HEK293 (cell line): ENCODE measurements at regions not wholly inside any gene's neighbourhood (a gene's known extent, or its start where the extent isn't known, plus 50 kb on each side); places are given as distances from the start of the nearest gene placed in this dataset.

ENCODE experiments used
- CTCF ChIP-seq: fragments of 450-650 bp; formaldehyde crosslinking; IDR thresholded peaks from 2 replicates; pipeline ENCODE4 v1.5.1; 2016; ENCODE audit warnings: missing biosample characterization, missing genetic modification characterization
- RBAK ChIP-seq: fragments of 450-650 bp; formaldehyde crosslinking; IDR thresholded peaks from 2 replicates; pipeline ENCODE4 v1.5.1; 2016; ENCODE audit warnings: missing biosample characterization, missing genetic modification characterization
- SP2 ChIP-seq: fragments of 450-650 bp; formaldehyde crosslinking; IDR thresholded peaks from 2 replicates; pipeline ENCODE4 v1.5.1; 2016; ENCODE audit warnings: missing biosample characterization, missing genetic modification characterization
- ZEB2 ChIP-seq: fragments of 450-650 bp; formaldehyde crosslinking; IDR thresholded peaks from 2 replicates; pipeline ENCODE4 v1.5.1; 2016; ENCODE audit warnings: missing biosample characterization, missing genetic modification characterization
- ZFP69B ChIP-seq: fragments of 450-650 bp; formaldehyde crosslinking; IDR thresholded peaks from 2 replicates; pipeline ENCODE4 v1.5.1; 2016; ENCODE audit warnings: missing biosample characterization, missing genetic modification characterization
- ZNF175 ChIP-seq: fragments of 450-650 bp; formaldehyde crosslinking; IDR thresholded peaks from 2 replicates; pipeline ENCODE4 v1.5.1; 2016; ENCODE audit warnings: missing biosample characterization, missing genetic modification characterization
- ZNF292 ChIP-seq: fragments of 450-650 bp; formaldehyde crosslinking; IDR thresholded peaks from 2 replicates; pipeline ENCODE4 v1.5.1; 2016; ENCODE audit warnings: low read depth, missing biosample characterization, missing genetic modification characterization, borderline replicate concordance
- ZNF398 ChIP-seq: fragments of 450-650 bp; formaldehyde crosslinking; IDR thresholded peaks from 2 replicates; pipeline ENCODE4 v1.5.1; 2017; ENCODE audit warnings: missing biosample characterization, missing genetic modification characterization
- ZNF549 ChIP-seq: fragments of 450-650 bp; IDR thresholded peaks from 2 replicates; pipeline ENCODE4 v1.5.1; 2018; ENCODE audit warnings: missing biosample characterization, missing genetic modification characterization, mild to moderate bottlenecking, inconsistent platforms, moderate library complexity
- ZSCAN30 ChIP-seq: fragments of 450-650 bp; IDR thresholded peaks from 2 replicates; pipeline ENCODE4 v1.5.1; 2018; ENCODE audit warnings: missing biosample characterization, mild to moderate bottlenecking, missing genetic modification characterization, moderate library complexity
- ZSCAN4 ChIP-seq: fragments of 450-650 bp; formaldehyde crosslinking; IDR thresholded peaks from 2 replicates; pipeline ENCODE4 v1.5.1; 2017; ENCODE audit warnings: missing biosample characterization, missing genetic modification characterization
- TF ChIP-seq, protein P1 (sequence below): fragments of 450-650 bp; formaldehyde crosslinking; IDR thresholded peaks from 2 replicates; pipeline ENCODE4 v1.5.1; 2016; ENCODE audit warnings: missing biosample characterization, missing genetic modification characterization
- TF ChIP-seq, protein P2 (sequence below): fragments of 450-650 bp; formaldehyde crosslinking; IDR thresholded peaks from 2 replicates; pipeline ENCODE4 v1.5.1; 2016; ENCODE audit warnings: missing biosample characterization, missing genetic modification characterization
- TF ChIP-seq, protein P3 (sequence below): fragments of 450-650 bp; formaldehyde crosslinking; conservative IDR thresholded peaks from 2 replicates; pipeline ENCODE4 v1.5.1; 2016; ENCODE audit warnings: low read depth, missing biosample characterization, missing genetic modification characterization

DNA sequence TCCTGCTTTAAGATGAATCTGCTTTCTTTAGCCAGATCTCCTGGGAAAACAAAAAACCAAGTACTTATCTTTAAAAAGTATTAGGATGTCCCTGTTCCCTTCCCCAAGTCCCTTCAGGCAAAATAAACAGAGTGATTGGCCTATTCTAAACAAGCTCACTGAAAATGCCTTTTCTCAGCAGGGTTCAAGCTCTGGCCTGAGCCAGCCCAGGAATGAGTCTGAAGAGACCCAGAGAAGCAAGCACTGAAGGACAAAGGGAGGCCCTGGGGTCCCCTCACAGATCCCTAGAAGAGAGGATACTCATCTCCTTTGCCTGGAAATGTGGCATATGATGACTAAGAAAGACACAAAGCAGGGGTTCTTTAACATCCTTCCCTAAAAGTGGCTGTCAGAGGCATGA lies 66.8 kb upstream of the MAP1B start:
- no peak for TF ChIP-seq CTCF (tag by site-specific recombination)
- TF ChIP-seq, protein P1, sequence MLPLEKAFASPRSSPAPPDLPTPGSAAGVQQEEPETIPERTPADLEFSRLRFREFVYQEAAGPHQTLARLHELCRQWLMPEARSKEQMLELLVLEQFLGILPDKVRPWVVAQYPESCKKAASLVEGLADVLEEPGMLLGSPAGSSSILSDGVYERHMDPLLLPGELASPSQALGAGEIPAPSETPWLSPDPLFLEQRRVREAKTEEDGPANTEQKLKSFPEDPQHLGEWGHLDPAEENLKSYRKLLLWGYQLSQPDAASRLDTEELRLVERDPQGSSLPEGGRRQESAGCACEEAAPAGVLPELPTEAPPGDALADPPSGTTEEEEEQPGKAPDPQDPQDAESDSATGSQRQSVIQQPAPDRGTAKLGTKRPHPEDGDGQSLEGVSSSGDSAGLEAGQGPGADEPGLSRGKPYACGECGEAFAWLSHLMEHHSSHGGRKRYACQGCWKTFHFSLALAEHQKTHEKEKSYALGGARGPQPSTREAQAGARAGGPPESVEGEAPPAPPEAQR (tag by site-specific recombination) = no peak
- no peak for TF ChIP-seq ZNF549 (tag by site-specific recombination)
- TF ChIP-seq SP2 = no peak
- no peak for TF ChIP-seq ZNF175
- TF ChIP-seq, protein P2, sequence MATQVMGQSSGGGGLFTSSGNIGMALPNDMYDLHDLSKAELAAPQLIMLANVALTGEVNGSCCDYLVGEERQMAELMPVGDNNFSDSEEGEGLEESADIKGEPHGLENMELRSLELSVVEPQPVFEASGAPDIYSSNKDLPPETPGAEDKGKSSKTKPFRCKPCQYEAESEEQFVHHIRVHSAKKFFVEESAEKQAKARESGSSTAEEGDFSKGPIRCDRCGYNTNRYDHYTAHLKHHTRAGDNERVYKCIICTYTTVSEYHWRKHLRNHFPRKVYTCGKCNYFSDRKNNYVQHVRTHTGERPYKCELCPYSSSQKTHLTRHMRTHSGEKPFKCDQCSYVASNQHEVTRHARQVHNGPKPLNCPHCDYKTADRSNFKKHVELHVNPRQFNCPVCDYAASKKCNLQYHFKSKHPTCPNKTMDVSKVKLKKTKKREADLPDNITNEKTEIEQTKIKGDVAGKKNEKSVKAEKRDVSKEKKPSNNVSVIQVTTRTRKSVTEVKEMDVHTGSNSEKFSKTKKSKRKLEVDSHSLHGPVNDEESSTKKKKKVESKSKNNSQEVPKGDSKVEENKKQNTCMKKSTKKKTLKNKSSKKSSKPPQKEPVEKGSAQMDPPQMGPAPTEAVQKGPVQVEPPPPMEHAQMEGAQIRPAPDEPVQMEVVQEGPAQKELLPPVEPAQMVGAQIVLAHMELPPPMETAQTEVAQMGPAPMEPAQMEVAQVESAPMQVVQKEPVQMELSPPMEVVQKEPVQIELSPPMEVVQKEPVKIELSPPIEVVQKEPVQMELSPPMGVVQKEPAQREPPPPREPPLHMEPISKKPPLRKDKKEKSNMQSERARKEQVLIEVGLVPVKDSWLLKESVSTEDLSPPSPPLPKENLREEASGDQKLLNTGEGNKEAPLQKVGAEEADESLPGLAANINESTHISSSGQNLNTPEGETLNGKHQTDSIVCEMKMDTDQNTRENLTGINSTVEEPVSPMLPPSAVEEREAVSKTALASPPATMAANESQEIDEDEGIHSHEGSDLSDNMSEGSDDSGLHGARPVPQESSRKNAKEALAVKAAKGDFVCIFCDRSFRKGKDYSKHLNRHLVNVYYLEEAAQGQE (tag by site-specific recombination) = no peak
- no peak for TF ChIP-seq ZSCAN30 (tag by site-specific recombination)
- TF ChIP-seq ZNF398 (tag by site-specific recombination) = no peak
- TF ChIP-seq ZSCAN4 (tag by site-specific recombination) = no peak
- TF ChIP-seq ZEB2 = no peak
- no peak for TF ChIP-seq ZFP69B
- TF ChIP-seq ZNF292 (tag by site-specific recombination) = no peak
- TF ChIP-seq, protein P3, sequence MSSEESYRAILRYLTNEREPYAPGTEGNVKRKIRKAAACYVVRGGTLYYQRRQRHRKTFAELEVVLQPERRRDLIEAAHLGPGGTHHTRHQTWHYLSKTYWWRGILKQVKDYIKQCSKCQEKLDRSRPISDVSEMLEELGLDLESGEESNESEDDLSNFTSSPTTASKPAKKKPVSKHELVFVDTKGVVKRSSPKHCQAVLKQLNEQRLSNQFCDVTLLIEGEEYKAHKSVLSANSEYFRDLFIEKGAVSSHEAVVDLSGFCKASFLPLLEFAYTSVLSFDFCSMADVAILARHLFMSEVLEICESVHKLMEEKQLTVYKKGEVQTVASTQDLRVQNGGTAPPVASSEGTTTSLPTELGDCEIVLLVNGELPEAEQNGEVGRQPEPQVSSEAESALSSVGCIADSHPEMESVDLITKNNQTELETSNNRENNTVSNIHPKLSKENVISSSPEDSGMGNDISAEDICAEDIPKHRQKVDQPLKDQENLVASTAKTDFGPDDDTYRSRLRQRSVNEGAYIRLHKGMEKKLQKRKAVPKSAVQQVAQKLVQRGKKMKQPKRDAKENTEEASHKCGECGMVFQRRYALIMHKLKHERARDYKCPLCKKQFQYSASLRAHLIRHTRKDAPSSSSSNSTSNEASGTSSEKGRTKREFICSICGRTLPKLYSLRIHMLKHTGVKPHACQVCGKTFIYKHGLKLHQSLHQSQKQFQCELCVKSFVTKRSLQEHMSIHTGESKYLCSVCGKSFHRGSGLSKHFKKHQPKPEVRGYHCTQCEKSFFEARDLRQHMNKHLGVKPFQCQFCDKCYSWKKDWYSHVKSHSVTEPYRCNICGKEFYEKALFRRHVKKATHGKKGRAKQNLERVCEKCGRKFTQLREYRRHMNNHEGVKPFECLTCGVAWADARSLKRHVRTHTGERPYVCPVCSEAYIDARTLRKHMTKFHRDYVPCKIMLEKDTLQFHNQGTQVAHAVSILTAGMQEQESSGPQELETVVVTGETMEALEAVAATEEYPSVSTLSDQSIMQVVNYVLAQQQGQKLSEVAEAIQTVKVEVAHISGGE (tag by site-specific recombination) = no peak
- TF ChIP-seq RBAK = no peak
